ENCODE measurements at regions not wholly inside any gene's neighbourhood (a gene's known extent, or its start where the extent isn't known, plus 50 kb on each side); places are given as distances from the start of the nearest gene placed in this dataset.

- TF ChIP-seq POLR2A (IDR thresholded peaks at IDR 0.05) (no peak), CTCF (IDR thresholded peaks at IDR 0.05) (no peak)
Measured at GRCh38 chr6:55670850-55671413, 91.9 kb upstream of the HMGCLL1 start.

Measured in heart left ventricle (tissue), 13 donors.